Endothelial cell (in vitro differentiated cells): ENCODE measurements at regions not wholly inside any gene's neighbourhood (a gene's known extent, or its start where the extent isn't known, plus 50 kb on each side); places are given as distances from the start of the nearest gene placed in this dataset.

Source experiments
- DNase-seq: peaks from one replicate; pipeline ENCODE4 v3.0.0; 2021; ENCODE audit warnings: low spot score
- H3K27ac Mint-ChIP-seq: one replicate; pipeline ENCODE4 v1.8.0; 2021; ENCODE audit warnings: mixed read lengths, inconsistent platforms; ENCODE audit not compliant: unreplicated experiment
- H3K27me3 Mint-ChIP-seq: one replicate; pipeline ENCODE4 v1.8.0; 2021; ENCODE audit warnings: mild to moderate bottlenecking, moderate library complexity, mixed read lengths, inconsistent platforms; ENCODE audit not compliant: unreplicated experiment
- H3K36me3 Mint-ChIP-seq: one replicate; pipeline ENCODE4 v1.8.0; 2021; ENCODE audit warnings: mild to moderate bottlenecking, low read depth, mixed read lengths, inconsistent platforms; ENCODE audit not compliant: unreplicated experiment
- H3K4me1 Mint-ChIP-seq: one replicate; pipeline ENCODE4 v1.8.0; 2021; ENCODE audit warnings: mild to moderate bottlenecking, mixed read lengths, inconsistent platforms; ENCODE audit not compliant: unreplicated experiment
- H3K4me3 Mint-ChIP-seq: one replicate; pipeline ENCODE4 v1.8.0; 2021; ENCODE audit warnings: mild to moderate bottlenecking, mixed read lengths, inconsistent platforms; ENCODE audit not compliant: unreplicated experiment
- H3K9me3 Mint-ChIP-seq: one replicate; pipeline ENCODE4 v1.8.0; 2021; ENCODE audit warnings: mixed read lengths, inconsistent platforms; ENCODE audit not compliant: unreplicated experiment
- CTCF ChIP-seq: fragments of 200-600 bp; sonication (generic); IDR thresholded peaks from one replicate; pipeline ENCODE4 v1.5.0; 2021; ENCODE audit warnings: antibody characterized with exemption; ENCODE audit not compliant: unreplicated experiment

- peaks cover 3% of the 10 kb centered on the region for H3K4me1 Mint-ChIP-seq
- DNase-seq, result no peak
- H3K4me3 Mint-ChIP-seq, result no peak overlapping the region
- TF ChIP-seq CTCF, result no peak
- H3K27me3 Mint-ChIP-seq, result no peaks in the 10 kb centered on the region
- H3K9me3 Mint-ChIP-seq, result no peaks in the 10 kb centered on the region
- H3K36me3 Mint-ChIP-seq, result no peaks in the 10 kb centered on the region
- H3K27ac Mint-ChIP-seq, result no peak overlapping the region
Observed at GRCh38 chr1:198463709-198464108, 76.8 kb downstream of the ATP6V1G3 start.

- DNase-seq, result no peak
- H3K27ac Mint-ChIP-seq, result no peak overlapping the region
Observed at GRCh38 chr1:198462365-198463019, 78.0 kb downstream of the ATP6V1G3 start.

GRCh38 chr1:198455966-198456365 is 84.5 kb downstream of the ATP6V1G3 start:
- Mint-ChIP-seq H3K27me3 (no peaks in the 10 kb centered on the region), H3K36me3 (no peaks in the 10 kb centered on the region), H3K4me1 (no peaks in the 10 kb centered on the region), H3K27ac (no peak overlapping the region), H3K4me3 (no peak overlapping the region), H3K9me3 (no peaks in the 10 kb centered on the region)
- no peak for DNase-seq
- TF ChIP-seq CTCF, result no peak

More at GRCh38 chr1:198462365-198463019, 78.0 kb downstream of the ATP6V1G3 start:
- Mint-ChIP-seq H3K4me3 (no peak overlapping the region), H3K4me1 (peaks cover under 1% of the 10 kb centered on the region), H3K9me3 (no peaks in the 10 kb centered on the region), H3K36me3 (no peaks in the 10 kb centered on the region), H3K27me3 (no peaks in the 10 kb centered on the region)
- TF ChIP-seq CTCF, result no peak

GRCh38 chr1:198449727-198450433 is 90.6 kb downstream of the ATP6V1G3 start:
- DNase-seq, result no peak
- Mint-ChIP-seq H3K36me3 (no peaks in the 10 kb centered on the region), H3K9me3 (no peaks in the 10 kb centered on the region), H3K27ac (no peak overlapping the region), H3K4me3 (no peak overlapping the region), H3K4me1 (no peaks in the 10 kb centered on the region), H3K27me3 (peaks cover 2% of the 10 kb centered on the region)
- TF ChIP-seq CTCF, result no peak

GRCh38 chr1:198449261-198449660 is 91.2 kb downstream of the ATP6V1G3 start:
- TF ChIP-seq CTCF, result no peak
- Mint-ChIP-seq H3K27ac (no peak overlapping the region), H3K4me1 (no peaks in the 10 kb centered on the region), H3K36me3 (no peaks in the 10 kb centered on the region), H3K9me3 (no peaks in the 10 kb centered on the region), H3K4me3 (no peak overlapping the region), H3K27me3 (peaks cover 2% of the 10 kb centered on the region)
- DNase-seq, result no peak
